Urinary bladder (tissue), 3 donors: ENCODE measurements at regions not wholly inside any gene's neighbourhood (a gene's known extent, or its start where the extent isn't known, plus 50 kb on each side); places are given as distances from the start of the nearest gene placed in this dataset.
"Not testable (repeated sequence)": the region's sequence is repeated elsewhere in the genome, so short reads cannot be mapped to it uniquely, and the experiment has no call there.

Experiments used
- DNase-seq: peaks from one replicate; pipeline ENCODE4 v3.0.0-alpha.2; 2015; ENCODE audit errors: extremely low spot score
- H3K27ac ChIP-seq: one replicate; pipeline ENCODE4 v1.5.1; 2013; ENCODE audit warnings: low read depth, mild to moderate bottlenecking, moderate library complexity
- H3K36me3 ChIP-seq: one replicate; pipeline ENCODE4 v1.6.1; 2013; ENCODE audit warnings: mild to moderate bottlenecking, moderate library complexity; ENCODE audit not compliant: insufficient read depth
- H3K4me1 ChIP-seq: one replicate; pipeline ENCODE4 v1.6.1; 2013; ENCODE audit warnings: mild to moderate bottlenecking, moderate library complexity; ENCODE audit not compliant: insufficient read depth
- H3K4me3 ChIP-seq: one replicate; pipeline ENCODE4 v1.5.1; 2013; ENCODE audit warnings: low read depth, low read length
- WGBS: extraction: QIAGEN DNeasy Blood & Tissue Kit; methylation state at CpG from one replicate; pipeline ENCODE4 v1.1.7; 2013; 5-methylcytosine and 5-hydroxymethylcytosine counted together
- donor health status: healthy with polysubstance abuse.
- donor health status: healthy.

DNA sequence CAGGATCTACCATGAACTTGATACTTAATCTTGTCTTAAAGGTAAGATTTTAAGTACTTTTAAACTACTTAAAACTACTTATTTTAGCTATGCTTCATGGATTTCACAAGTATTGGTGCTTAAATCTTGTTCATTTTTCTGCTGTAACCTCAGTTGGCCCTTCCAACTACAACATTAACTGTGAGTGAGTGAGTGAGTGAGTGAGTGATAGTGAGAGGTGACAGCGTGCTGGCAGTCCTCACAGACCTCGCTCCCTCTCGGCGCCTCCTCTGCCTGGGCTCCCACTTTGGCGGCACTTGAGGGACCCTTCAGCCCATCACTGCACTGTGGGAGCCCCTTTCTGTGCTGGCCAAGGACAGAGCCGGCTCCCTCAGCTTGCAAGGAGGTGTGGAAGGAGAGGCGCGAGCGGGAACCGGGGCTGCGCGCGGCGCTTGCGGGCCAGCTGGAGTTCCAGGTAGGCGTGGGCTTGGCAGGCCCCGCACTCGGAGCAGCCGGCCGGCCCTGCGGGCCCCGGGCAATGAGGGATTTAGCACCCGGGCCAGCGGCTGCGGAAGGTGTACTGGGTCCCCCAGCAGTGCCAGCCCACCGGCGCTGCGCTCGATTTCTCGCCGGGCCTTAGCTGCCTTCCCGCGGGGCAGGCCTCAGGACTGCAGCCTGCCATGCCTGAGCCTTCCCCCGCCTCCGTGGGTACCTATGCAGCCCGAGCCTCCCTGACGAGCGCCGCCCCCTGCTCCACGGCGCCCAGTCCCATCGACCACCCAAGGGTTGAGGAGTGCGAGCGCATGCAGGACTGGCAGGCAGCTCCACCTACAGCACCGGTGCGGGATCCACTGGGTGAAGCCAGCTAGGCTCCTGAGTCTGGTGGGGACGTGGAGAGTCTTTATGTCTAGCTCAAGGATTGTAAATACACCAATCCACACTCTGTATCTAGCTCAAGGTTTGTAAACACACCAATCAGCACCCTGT, 1558.6 kb upstream of the SEL1L start:
- H3K4me1 ChIP-seq, H3K27ac ChIP-seq, DNase-seq, H3K36me3 ChIP-seq, H3K4me3 ChIP-seq: not testable (repeated sequence)
- 52% methylated on average over 45 of the region's 47 CpGs for whole genome bisulfite sequencing

DNA sequence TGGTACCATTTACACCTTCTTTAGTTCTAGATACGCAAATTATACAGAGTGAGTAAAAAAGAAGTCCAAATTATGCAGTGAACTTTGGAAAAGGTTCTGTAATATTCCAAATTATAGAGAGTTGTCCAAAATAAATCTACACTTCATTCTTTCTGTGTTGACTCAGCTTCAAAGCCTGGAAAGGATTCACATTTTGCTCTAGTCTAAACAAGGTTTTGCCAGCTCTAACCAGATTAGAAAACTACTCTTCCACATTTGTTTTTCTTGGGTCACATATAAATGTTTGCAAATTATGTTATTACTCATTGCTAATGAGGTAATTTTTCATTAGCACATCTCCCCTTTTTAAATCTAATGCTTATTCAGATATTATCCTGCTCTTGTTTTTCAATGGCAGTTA, 1562.4 kb upstream of the SEL1L start:
- no peak for DNase-seq
- Histone ChIP-seq H3K4me3 (no peak overlapping the region), H3K27ac (no peak overlapping the region), H3K36me3 (no peaks in the 10 kb centered on the region), H3K4me1 (no peaks in the 10 kb centered on the region)
- WGBS = 86% methylated on average over 1 of the region's 1 CpG

DNA sequence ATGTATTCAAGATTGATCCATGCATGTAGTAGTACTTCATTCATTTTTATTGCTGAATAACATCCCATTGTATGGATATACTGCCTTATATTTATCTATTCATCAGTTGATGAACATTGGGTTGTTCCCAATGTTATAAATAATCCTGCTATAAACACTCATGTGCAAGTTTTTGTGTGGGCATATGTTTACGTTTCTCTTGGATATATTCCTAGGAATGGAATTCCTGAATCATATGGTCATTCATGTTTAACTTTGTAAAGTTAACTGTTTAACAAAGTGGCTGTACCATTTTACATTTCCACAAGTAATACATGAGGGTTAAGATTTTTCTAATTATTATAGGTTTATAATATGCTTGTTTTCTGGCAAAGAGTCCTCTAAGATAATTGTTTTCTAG, 1568.2 kb upstream of the SEL1L start:
- Histone ChIP-seq H3K27ac (no peak overlapping the region), H3K36me3 (no peaks in the 10 kb centered on the region), H3K4me3 (no peak overlapping the region), H3K4me1 (no peaks in the 10 kb centered on the region)
- WGBS = 40% methylated on average over 1 of the region's 1 CpG
- DNase-seq = no peak

DNA sequence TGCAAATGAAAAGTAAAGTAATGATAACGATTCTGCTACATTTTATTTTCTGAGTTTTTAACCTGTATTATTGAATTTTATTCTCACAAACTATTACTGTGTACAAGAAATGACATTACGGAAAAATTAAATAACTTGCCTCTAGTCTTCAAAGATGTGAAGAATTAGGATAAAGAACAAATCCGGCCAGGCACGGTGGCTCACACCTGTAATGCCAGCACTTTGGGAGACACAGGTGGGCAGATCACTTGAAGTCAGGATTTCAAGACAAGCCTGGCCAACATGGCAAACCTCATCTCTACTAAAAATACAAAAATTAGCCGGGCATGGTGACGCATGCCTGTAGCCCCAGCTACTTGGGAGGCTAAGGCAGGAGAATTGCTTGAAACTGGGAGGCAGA, 1584.4 kb upstream of the SEL1L start:
- Histone ChIP-seq H3K4me3 (no peak overlapping the region), H3K4me1 (no peaks in the 10 kb centered on the region), H3K27ac (no peak overlapping the region), H3K36me3 (no peaks in the 10 kb centered on the region)
- WGBS = 95% methylated on average over 6 of the region's 6 CpGs
- DNase-seq = no peak

GRCh38 chr14:83120187-83120586, 1586.5 kb upstream of the SEL1L start:
- Histone ChIP-seq H3K36me3 (no peaks in the 10 kb centered on the region), H3K4me3 (no peak overlapping the region), H3K27ac (no peak overlapping the region), H3K4me1 (no peaks in the 10 kb centered on the region)
- 91% methylated on average over 2 of the region's 2 CpGs for WGBS
- no peak for DNase-seq

- Histone ChIP-seq H3K36me3 (no peaks in the 10 kb centered on the region), H3K27ac (no peak overlapping the region), H3K4me1 (no peaks in the 10 kb centered on the region), H3K4me3 (no peak overlapping the region)
- 77% methylated on average over 4 of the region's 4 CpGs for WGBS
- DNase-seq = no peak
These were observed 1592.4 kb upstream of the SEL1L start for GRCh38 chr14:83126076-83126475.

GRCh38 chr14:83128783-83129182, 1595.1 kb upstream of the SEL1L start:
- Histone ChIP-seq H3K4me1 (no peaks in the 10 kb centered on the region), H3K36me3 (no peaks in the 10 kb centered on the region), H3K27ac (no peak overlapping the region), H3K4me3 (no peak overlapping the region)
- no peak for DNase-seq
- WGBS = 73% methylated on average over 4 of the region's 4 CpGs

GRCh38 chr14:83129496-83129895, 1595.8 kb upstream of the SEL1L start:
- H3K27ac ChIP-seq = no peak overlapping the region
- 91% methylated on average over 3 of the region's 3 CpGs for WGBS
- DNase-seq = no peak
- H3K4me1 ChIP-seq = no peaks in the 10 kb centered on the region
- no peaks in the 10 kb centered on the region for H3K36me3 ChIP-seq
- H3K4me3 ChIP-seq = no peak overlapping the region

- H3K4me3 ChIP-seq = no peak overlapping the region
- no peak overlapping the region for H3K27ac ChIP-seq
- WGBS = 72% methylated on average over 9 of the region's 9 CpGs
These were observed 1600.5 kb upstream of the SEL1L start for GRCh38 chr14:83133981-83134645.

DNA sequence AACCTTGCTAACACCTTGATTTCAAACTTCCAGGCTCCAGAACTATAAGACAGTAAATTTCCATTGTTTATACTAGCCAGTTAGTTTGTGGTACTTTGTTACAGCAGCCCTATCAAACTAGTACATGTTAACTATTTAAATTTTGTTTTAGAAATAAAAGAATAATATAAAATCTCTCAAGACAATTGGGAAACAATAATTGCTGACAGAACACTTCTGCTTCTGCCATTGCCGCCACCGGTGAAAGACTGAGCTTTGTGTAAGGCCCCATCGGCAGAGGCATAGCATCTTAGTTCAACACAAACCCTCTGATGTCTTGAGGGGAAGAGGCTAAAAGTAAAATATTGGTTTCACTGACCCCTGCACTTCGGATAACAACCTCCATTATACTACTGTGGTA, 1607.1 kb upstream of the SEL1L start:
- Histone ChIP-seq H3K4me3 (no peak overlapping the region), H3K27ac (no peak overlapping the region), H3K36me3 (no peaks in the 10 kb centered on the region), H3K4me1 (no peaks in the 10 kb centered on the region)
- DNase-seq = no peak
- 90% methylated on average over 4 of the region's 4 CpGs for WGBS

More at GRCh38 chr14:83133981-83134645, 1600.5 kb upstream of the SEL1L start:
- no peak for DNase-seq
- Histone ChIP-seq H3K36me3 (no peaks in the 10 kb centered on the region), H3K4me1 (no peaks in the 10 kb centered on the region)

DNA sequence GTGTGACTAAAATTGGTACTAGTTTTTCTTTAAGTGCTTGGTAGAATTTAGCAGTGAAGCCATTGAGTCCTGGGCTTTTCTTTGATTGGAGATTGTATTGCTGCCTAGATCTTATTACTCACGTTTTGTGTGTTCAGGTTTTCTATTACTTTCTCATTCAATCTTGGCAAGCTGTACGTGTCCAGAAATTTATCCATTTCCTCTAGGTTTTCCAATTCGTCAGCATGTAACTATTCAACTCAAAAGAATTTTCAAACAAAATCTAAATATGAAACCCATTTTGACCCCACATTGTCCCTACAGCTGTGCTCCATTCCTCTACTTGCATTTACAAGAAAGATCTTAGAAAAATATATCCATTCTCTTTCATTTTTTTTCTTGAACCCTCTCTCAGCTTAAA, 1613.4 kb upstream of the SEL1L start:
- Histone ChIP-seq H3K36me3 (no peaks in the 10 kb centered on the region), H3K27ac (no peak overlapping the region), H3K4me3 (no peak overlapping the region), H3K4me1 (no peaks in the 10 kb centered on the region)
- DNase-seq = no peak
- 71% methylated on average over 3 of the region's 3 CpGs for WGBS

- 97% methylated on average over 1 of the region's 1 CpG for WGBS
- no peak for DNase-seq
These were observed 1617.9 kb upstream of the SEL1L start for GRCh38 chr14:83151571-83151970.

GRCh38 chr14:83153081-83153480, 1619.4 kb upstream of the SEL1L start:
- no peak overlapping the region for H3K27ac ChIP-seq
- H3K4me1 ChIP-seq = no peaks in the 10 kb centered on the region
- WGBS = 73% methylated on average over 1 of the region's 1 CpG
- H3K36me3 ChIP-seq = no peaks in the 10 kb centered on the region
- H3K4me3 ChIP-seq = no peak overlapping the region
- no peak for DNase-seq

More at GRCh38 chr14:83151571-83151970, 1617.9 kb upstream of the SEL1L start:
- H3K4me3 ChIP-seq = no peak overlapping the region
- H3K4me1 ChIP-seq = no peaks in the 10 kb centered on the region
- H3K27ac ChIP-seq = no peak overlapping the region
- H3K36me3 ChIP-seq = no peaks in the 10 kb centered on the region

GRCh38 chr14:83162361-83162929, 1628.8 kb upstream of the SEL1L start:
- Histone ChIP-seq H3K4me3 (no peak overlapping the region), H3K4me1 (no peaks in the 10 kb centered on the region), H3K27ac (no peak overlapping the region), H3K36me3 (no peaks in the 10 kb centered on the region)
- WGBS = 94% methylated on average over 5 of the region's 5 CpGs
- no peak for DNase-seq
